Breast epithelium (tissue), 4 donors: ENCODE measurements at regions not wholly inside any gene's neighbourhood (a gene's known extent, or its start where the extent isn't known, plus 50 kb on each side); places are given as distances from the start of the nearest gene placed in this dataset.

Experiments
- DNase-seq, 2 donors: peaks; one replicate each; pipeline ENCODE4 v3.0.0-alpha.2; 2019; ENCODE audit warnings: low spot score in 2 of 2
- H3K27ac ChIP-seq, 2 donors: fragments of 200-600 bp; sonication (generic) in 1 of 2; one replicate each; pipeline ENCODE4 v1.5.1; 2016 to 2019; ENCODE audit warnings: mild to moderate bottlenecking in 1 of 2
- H3K27me3 ChIP-seq, 2 donors: fragments of 200-600 bp; sonication (generic) in 1 of 2; one replicate each; pipeline versions ENCODE4 v1.5.1 to v1.6.0; 2017 to 2019; ENCODE audit warnings: control low read depth in 1 of 2, mild to moderate bottlenecking in 1 of 2
- H3K36me3 ChIP-seq: fragments of 200-600 bp; one replicate; pipeline ENCODE4 v1.5.1; 2019
- H3K4me1 ChIP-seq, 2 donors: fragments of 200-600 bp; sonication (generic); one replicate each; pipeline ENCODE4 v1.5.1; 2016 to 2019; ENCODE audit warnings: control low read depth in 1 of 2
- H3K4me3 ChIP-seq, 3 donors: fragments of 200-600 bp; sonication (generic); 1 replicate in 2 of 3; 2 replicates in 1 of 3; pipeline ENCODE4 v1.5.1; 2016 to 2019; ENCODE audit warnings: mild to moderate bottlenecking in 3 of 3, moderate library complexity in 2 of 3
- H3K9me3 ChIP-seq, 2 donors: fragments of 200-600 bp; sonication (generic) in 1 of 2; one replicate each; pipeline ENCODE4 v1.5.1; 2016 to 2019; ENCODE audit warnings: control low read depth in 1 of 2
- POLR2A ChIP-seq: fragments of 450-650 bp; IDR thresholded peaks from one replicate; pipeline ENCODE4 v1.6.1; 2016; ENCODE audit warnings: antibody characterized with exemption, mild to moderate bottlenecking, moderate library complexity
- POLR2AphosphoS5 ChIP-seq, 3 donors: sonication (generic); formaldehyde crosslinking; IDR thresholded peaks; one replicate each; pipeline ENCODE4 v1.6.1; 2017; ENCODE audit warnings: antibody characterized with exemption in 3 of 3
- intact Hi-C: fragments of 100-400 bp; cut with DNase I; formaldehyde crosslinking; loops from one replicate; pipeline ENCODE4 v1.15.1; 2023; ENCODE audit warnings: low total_unique reads
- TF ChIP-seq, protein P1 (sequence below), 3 donors: fragments of 450-650 bp; IDR thresholded peaks; one replicate each; pipeline ENCODE4 v1.5.1; 2016 to 2017; ENCODE audit warnings: antibody characterized with exemption in 3 of 3, mild to moderate bottlenecking in 3 of 3, moderate library complexity in 3 of 3

DNA sequence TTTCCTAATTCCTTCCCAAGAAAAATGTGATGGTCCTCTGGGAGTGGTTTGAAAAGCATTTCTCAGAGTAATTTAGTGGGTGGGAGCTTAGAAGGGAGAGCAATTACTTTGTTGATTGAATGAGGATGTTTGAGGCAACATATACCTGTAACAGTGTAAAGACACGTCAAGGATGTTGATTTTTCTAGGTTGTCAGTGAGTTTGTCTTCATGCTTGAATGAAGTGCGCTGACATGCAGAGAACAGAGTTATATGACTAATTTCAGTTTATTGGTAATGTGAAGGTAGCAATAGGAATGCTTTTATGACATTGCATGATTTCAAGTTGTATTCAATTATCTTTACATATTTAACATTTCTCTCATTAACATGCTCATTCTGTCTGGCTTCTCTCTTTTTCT lies 286.9 kb downstream of the NFKBIZ start:
- intact Hi-C loops, result no loop called here
- H3K9me3 ChIP-seq, result no peaks in the 10 kb centered on the region
- no peak for TF ChIP-seq POLR2AphosphoS5 (IDR thresholded peaks at IDR 0.05)
- TF ChIP-seq POLR2A, result no peak
- TF ChIP-seq, protein P1, sequence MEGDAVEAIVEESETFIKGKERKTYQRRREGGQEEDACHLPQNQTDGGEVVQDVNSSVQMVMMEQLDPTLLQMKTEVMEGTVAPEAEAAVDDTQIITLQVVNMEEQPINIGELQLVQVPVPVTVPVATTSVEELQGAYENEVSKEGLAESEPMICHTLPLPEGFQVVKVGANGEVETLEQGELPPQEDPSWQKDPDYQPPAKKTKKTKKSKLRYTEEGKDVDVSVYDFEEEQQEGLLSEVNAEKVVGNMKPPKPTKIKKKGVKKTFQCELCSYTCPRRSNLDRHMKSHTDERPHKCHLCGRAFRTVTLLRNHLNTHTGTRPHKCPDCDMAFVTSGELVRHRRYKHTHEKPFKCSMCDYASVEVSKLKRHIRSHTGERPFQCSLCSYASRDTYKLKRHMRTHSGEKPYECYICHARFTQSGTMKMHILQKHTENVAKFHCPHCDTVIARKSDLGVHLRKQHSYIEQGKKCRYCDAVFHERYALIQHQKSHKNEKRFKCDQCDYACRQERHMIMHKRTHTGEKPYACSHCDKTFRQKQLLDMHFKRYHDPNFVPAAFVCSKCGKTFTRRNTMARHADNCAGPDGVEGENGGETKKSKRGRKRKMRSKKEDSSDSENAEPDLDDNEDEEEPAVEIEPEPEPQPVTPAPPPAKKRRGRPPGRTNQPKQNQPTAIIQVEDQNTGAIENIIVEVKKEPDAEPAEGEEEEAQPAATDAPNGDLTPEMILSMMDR (IDR thresholded peaks at IDR 0.05), result no peak

DNA sequence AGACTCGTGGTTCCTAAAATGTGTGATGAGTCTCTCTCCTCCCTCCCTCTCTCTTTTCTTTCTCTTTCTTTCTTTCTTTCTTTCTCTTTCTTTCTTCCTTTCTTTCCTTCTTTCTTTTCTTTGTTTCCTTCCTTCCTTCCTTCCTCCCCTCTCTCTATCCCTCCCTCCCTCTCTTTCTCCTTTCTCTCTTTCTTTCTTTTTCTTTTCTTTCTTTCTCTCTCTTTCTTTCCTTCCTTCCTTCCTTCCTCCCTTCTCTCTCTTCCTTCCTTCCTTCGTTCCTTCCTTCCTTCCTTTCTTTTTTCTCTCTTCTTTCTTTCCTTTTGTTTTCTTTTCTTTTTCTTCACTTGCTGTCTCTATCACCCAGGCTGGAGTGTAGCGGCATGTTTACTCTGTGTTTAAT lies 290.8 kb downstream of the NFKBIZ start:
- no peaks in the 10 kb centered on the region for H3K9me3 ChIP-seq
- H3K27ac ChIP-seq, result no peak overlapping the region
- no peak for TF ChIP-seq POLR2AphosphoS5 (IDR thresholded peaks at IDR 0.05)
- TF ChIP-seq POLR2A, result no peak
- TF ChIP-seq, protein P1 (IDR thresholded peaks at IDR 0.05), result no peak
- H3K4me1 ChIP-seq, result no peaks in the 10 kb centered on the region
- no peaks in the 10 kb centered on the region for H3K27me3 ChIP-seq
- no peak overlapping the region for H3K4me3 ChIP-seq
- no peak for DNase-seq
- intact Hi-C loops, result no loop called here
- H3K36me3 ChIP-seq, result no peaks in the 10 kb centered on the region

More for the DNA sequence above, 286.9 kb downstream of the NFKBIZ start:
- H3K27me3 ChIP-seq, result no peaks in the 10 kb centered on the region
- no peaks in the 10 kb centered on the region for H3K36me3 ChIP-seq
- DNase-seq, result no peak
- H3K27ac ChIP-seq, result no peak overlapping the region
- H3K4me3 ChIP-seq, result no peak overlapping the region
- no peaks in the 10 kb centered on the region for H3K4me1 ChIP-seq

DNA sequence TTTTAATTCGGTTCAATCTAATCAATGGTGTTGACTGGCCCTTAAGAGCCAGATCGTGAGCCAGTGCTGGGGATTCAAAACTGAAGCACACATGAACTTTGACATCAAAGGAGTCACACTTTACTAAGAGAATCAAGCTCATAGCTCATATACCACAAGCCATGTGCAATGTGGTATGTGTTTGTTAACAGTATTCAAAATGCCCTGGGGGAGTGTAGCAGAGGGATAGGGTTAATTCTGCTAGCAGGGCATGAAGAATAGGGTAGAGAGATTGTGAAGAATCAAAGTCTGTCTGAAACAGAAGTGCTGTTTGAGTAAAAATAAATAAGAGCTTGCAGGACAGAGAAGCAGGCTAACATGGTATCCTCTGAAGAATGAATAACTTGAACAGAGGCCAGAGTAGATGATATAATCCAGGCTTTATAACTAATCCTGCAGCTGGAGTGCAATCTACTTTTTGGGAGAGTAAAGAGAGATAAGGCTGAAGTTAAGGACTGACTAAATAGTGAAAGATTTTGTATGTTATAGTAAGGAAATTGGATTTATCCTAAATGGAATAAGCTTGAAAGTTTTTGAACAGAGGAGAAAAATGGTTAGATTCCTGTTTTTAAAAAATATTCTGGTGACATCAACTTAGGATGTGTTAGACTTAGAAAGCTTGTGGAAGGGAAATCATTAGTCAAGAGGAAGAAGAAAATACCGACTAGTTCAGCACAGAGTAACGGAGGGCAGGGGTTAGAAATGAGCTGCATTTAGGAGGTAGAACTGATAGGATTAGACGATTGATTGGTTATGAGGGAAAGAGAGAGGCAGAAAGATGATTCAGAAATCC lies 292.0 kb downstream of the NFKBIZ start:
- no peak for DNase-seq
- Histone ChIP-seq H3K4me1 (no peaks in the 10 kb centered on the region), H3K36me3 (no peaks in the 10 kb centered on the region), H3K4me3 (no peak overlapping the region), H3K27me3 (no peaks in the 10 kb centered on the region), H3K27ac (no peak overlapping the region), H3K9me3 (no peaks in the 10 kb centered on the region)
- intact Hi-C loops, result no loop called here
- no peak for TF ChIP-seq POLR2AphosphoS5 (IDR thresholded peaks at IDR 0.05)
- TF ChIP-seq POLR2A, result no peak
- TF ChIP-seq, protein P1 (IDR thresholded peaks at IDR 0.05), result no peak

DNA sequence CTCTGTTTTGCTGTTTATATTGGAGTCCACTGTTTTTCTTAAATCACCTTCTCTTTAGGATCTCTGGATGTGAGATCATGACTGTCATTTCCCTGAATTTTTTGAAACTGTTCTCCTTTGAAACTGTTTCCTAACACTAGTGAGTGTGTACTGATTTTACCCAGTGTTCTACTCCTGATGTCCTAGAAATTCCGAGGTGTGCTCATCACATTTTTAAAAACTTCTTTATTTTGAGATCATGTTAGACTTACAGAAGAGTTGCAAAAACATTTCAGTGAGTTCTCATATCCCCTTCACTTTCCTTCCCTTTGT lies 292.6 kb downstream of the NFKBIZ start:
- no peak for TF ChIP-seq POLR2A
- TF ChIP-seq, protein P1 (IDR thresholded peaks at IDR 0.05), result no peak
- no peak for TF ChIP-seq POLR2AphosphoS5 (IDR thresholded peaks at IDR 0.05)
- Histone ChIP-seq H3K9me3 (no peaks in the 10 kb centered on the region), H3K36me3 (no peaks in the 10 kb centered on the region), H3K27ac (no peak overlapping the region), H3K4me1 (no peaks in the 10 kb centered on the region), H3K4me3 (no peak overlapping the region), H3K27me3 (no peaks in the 10 kb centered on the region)
- no peak for DNase-seq
- intact Hi-C loops, result no loop called here

DNA sequence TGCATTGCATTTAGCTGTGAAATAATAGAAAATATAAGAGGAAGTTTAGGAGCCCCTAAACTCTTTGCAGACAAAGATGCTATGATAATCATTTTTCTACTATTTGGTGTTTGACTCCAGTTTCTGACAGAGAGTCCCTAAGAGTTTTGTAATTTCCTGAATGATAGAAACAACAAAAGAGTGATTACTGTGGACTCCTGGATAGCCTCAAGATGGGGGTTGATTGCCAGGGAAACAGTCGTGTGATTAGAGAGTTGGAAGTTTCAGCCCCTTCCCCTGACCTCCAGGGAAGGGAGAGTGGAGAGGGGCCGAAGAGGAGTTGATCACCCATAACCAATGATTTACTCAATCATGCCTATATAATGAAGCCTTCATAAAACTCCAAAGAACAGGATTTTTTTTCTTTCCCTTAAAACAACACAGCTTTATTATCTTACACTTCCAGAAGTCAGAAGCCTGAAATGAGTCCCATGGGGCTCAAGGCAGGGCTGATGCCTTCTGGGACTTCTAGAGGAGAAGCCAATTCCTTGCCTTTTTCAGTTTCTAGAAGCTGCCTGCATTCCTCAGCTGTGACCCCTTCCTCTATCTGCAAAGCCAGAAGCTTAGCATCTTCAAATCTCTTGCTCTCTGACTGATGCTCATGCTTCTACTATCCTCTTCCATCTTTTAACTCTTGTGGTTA lies 292.3 kb upstream of the ZPLD1 start:
- Histone ChIP-seq H3K27me3 (no peaks in the 10 kb centered on the region), H3K4me3 (no peak overlapping the region), H3K9me3 (no peaks in the 10 kb centered on the region), H3K27ac (no peak overlapping the region), H3K4me1 (no peaks in the 10 kb centered on the region), H3K36me3 (no peaks in the 10 kb centered on the region)
- intact Hi-C loops, result no loop called here
- no peak for DNase-seq
- TF ChIP-seq POLR2AphosphoS5 (IDR thresholded peaks at IDR 0.05) (no peak), POLR2A (no peak)
- TF ChIP-seq, protein P1 (IDR thresholded peaks at IDR 0.05), result no peak
